A204.1 (cell line): ENCODE measurements at regions not wholly inside any gene's neighbourhood (a gene's known extent, or its start where the extent isn't known, plus 50 kb on each side); places are given as distances from the start of the nearest gene placed in this dataset.
A peak's percentile ranks its signal among the peaks of the same experiment; 100 is the strongest.
"Not testable (repeated sequence)": the region's sequence is repeated elsewhere in the genome, so short reads cannot be mapped to it uniquely, and the experiment has no call there.

Experiments used
- FAIRE-seq: peaks from 2 replicates; lab custom pipeline; 2012; peaks lifted over from hg19 to GRCh38; lab: Jason Lieb, UNC

GRCh38 chr5:138647794-138648410 is 72.7 kb upstream of the HSPA9 start:
- FAIRE-seq = no peak

DNA sequence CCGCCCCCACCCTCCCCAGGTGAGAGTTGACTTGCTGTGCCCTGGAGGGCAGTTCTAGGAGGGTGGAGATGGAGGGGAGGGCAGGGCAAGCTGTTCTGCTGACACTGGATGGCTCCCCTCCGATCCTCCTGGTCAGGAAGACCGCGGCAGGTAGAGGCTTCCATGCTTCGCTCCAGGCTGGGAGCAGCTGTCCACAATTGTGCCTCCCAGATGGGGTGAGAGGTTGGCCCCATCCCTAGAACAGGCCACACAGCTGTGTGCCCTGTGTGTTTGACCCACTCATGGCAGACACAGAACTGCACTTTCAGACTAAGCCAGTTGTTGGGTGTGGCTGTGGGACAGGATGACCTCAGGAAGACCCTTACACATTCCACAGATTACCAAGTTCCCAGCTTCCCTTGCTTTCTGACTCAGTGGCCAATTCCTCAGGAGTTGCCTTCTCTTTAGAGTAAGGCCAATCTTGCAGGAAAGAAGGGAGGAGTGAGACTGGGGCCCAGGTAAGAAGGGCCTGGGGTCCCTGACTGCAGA is 72.1 kb upstream of the HSPA9 start:
- no peak for FAIRE-seq

- FAIRE-seq = no peak
These were observed 71.5 kb upstream of the HSPA9 start for GRCh38 chr5:138646671-138647070.

DNA sequence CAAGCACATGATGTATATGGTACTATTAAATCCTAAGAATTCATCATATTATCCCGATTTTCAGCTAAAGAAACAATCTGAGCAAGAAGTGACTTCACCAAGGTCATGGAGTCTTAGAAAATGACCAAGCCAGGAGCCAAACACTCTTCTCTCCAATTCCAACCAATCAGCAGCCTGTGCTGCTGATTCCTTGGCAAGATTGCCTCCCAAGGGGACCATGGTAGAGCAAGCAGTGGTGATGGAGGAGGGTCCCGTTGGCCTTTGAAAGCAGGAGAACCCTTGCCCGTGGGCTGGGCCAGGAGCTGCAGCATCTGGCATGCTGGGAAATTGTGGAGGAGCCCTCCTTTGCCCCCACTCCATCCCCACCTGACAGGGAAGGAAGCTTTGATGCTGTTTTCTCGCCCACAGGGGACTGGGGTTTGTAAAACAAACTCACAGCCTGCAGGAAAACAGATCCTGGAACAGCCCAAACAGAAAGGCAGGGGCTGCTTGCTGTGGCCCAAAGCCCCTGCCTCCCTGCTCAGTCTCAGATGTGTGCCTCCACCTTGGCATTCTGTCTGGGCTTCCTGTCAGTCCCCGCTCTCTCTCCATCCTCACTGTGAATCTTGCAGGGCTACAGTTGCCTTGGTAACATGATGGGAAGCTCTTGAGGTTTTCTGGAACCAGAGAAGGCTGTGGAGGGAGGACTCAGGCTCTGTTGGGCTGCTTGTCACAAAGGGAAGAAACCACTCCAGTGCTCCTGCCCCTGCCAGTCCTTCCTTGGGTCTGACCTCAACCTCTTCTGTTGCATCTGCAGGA is 70.8 kb upstream of the HSPA9 start:
- FAIRE-seq = no peak

DNA sequence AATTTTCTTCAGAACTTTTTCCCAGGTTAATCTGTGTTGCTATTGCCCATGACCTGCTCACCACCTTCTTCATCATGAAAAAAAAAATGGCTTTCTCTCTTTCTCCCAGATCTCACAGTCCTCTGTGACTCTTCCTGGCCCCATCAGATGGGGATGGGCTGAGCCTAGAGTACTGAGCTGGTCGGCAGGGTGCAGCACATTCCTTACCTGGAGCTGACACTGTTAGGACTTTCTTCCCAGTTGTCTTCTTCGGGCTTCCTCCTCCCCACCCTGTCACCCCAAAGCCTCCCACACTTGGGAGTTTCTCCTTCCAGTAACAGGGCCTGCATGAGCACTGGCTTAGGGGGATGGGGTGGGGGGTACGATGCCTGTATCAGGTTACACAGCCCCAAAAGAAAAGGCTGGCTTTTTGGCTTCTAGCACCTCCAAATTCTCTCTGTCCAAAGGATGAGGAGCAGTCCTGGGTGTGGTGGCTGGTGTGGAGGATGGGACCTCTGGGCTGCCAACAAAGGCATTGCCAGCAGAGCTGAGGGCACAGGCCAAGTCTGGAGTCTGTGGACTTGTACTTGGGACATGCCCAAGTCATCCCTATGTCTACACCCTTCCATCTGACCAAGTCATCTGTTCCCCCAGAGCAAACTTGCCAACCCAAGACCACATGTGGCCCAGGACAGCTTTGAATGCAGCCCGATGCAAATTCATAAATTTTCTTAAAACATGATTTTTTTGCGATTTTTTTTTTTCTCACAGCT is 68.0 kb upstream of the HSPA9 start:
- no peak for FAIRE-seq

DNA sequence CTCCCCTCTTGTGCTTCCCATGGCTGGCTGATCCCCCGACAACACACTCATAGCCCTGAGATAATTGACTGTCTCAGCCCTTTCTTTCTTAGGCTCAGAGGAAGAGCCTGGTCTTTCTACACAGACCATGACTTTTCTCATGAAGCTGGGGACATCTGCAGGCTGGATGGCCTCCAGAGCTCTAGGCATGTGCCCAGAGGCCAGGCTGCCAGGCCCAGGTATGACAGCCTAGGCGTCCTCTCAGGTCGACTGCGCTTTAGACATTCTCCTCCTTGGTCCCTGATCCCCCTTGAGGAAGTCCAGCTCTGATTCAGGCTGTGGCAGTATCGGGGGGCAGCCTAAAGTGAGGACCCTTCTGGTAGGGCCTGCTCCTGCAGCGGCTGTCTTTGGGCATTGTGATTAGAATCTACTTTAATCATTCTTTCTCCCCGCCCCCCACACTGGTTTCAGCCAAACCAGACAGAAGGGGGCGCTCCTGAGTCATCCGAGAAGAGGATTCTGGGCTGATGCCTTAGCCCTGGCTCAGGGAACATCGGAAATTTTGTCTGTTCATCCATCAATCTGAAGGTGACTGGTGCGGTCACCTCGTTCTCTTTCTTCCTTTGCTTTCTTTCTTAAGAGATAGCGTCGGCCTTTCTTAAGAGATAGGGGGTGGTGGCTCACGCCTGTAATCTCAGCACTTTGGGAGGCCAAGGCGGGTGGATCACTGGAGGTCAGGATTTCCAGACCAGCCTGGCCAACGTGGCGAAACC is 66.5 kb upstream of the HSPA9 start:
- FAIRE-seq = peak; percentile 53

- no peak for FAIRE-seq
These were observed 65.5 kb upstream of the HSPA9 start for GRCh38 chr5:138640646-138641254.

- FAIRE-seq = no peak
These were observed 64.9 kb upstream of the HSPA9 start for GRCh38 chr5:138640138-138640537.

DNA sequence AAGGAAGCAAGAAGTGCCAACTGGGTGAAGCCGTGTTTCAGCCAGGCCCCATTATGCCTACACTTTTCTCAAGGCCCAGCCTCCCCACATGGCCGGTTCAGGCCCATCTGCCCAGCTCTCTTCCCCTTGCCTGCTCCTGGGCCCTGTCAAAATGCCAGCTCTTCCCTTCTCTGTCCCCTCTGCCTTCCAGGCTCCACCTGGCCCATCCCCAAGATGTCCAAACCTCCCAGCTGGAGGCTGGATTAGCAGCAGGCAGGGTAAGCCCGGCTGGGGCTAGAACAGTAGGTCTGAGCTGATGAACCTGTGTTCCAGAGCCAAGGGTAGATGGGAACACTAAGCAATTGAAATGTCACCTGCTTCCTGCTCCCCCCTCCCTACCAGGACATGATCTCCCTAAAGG is 64.1 kb upstream of the HSPA9 start:
- no peak for FAIRE-seq

DNA sequence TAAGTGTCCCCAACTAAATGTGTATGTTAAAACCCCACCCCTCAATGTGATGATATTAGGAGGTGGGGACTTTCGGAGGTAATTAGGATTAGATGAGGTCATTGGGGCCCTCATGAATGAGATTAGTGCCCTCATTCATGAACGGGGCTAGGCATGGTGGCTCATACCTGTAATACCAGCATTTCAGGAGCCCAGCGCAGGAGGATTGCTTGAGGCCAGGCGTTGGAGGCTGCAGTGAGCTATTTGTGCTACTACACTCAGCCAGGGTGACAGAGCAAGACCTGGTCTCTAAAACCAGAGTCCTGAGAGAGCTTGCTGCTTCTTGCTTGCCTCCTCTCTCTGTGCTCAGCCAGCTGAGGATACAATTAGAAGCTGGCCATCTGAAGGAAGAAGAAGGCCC is 62.1 kb upstream of the HSPA9 start:
- FAIRE-seq = no peak

GRCh38 chr5:138636398-138636944 is 61.3 kb upstream of the HSPA9 start:
- no peak for FAIRE-seq

- no peak for FAIRE-seq
These were observed 60.5 kb upstream of the HSPA9 start for GRCh38 chr5:138635708-138636107.

DNA sequence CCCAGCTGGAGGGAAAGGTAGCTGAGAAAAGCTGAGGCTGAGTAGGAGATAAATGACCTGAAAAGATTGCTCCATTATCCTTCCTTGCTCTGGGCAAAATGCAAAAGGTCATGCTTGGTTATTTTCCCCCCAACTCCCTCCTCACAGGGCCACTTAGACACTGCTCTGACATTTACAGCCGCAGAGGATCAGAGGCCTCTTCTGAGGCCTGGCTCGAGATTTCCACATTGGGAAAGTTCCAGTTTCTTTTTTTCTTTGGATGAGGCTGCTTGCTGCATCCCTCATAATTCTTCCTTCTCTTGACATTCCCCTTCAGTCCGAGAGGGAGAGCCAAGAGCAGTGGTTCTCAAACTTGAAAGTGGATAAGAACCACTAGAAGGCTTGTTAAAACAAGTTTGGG is 60.1 kb upstream of the HSPA9 start:
- no peak for FAIRE-seq

GRCh38 chr5:138634804-138635203 is 59.6 kb upstream of the HSPA9 start:
- FAIRE-seq = not testable (repeated sequence)

DNA sequence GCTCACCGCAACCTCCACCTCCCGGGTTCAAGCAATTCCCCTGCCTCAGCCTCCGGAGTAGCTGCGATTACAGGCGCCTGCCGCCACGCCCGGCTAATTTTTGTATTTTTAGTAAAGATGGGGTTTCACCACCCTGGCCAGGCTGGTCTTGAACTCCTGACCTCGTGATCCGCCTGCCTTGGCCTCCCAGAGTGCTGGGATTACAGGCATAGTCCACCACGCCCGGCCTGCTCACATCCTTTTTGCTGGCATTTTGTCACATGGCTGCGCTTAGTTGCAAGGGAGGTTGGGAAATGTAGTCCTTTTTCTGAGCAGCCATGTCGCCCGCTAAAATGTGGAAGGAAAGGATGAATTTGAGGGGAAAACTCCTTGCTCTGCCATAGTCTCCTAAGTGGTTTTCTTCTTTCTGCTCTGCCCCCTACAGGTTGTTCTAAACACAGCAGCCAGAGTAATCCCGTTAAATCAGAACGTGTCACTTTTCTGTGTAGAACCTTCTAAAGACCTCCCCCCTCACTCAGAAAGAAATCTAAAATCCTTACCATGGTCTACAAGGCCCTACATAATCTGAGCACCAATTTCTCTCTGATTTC is 57.8 kb upstream of the HSPA9 start:
- peak; percentile 93 for FAIRE-seq

DNA sequence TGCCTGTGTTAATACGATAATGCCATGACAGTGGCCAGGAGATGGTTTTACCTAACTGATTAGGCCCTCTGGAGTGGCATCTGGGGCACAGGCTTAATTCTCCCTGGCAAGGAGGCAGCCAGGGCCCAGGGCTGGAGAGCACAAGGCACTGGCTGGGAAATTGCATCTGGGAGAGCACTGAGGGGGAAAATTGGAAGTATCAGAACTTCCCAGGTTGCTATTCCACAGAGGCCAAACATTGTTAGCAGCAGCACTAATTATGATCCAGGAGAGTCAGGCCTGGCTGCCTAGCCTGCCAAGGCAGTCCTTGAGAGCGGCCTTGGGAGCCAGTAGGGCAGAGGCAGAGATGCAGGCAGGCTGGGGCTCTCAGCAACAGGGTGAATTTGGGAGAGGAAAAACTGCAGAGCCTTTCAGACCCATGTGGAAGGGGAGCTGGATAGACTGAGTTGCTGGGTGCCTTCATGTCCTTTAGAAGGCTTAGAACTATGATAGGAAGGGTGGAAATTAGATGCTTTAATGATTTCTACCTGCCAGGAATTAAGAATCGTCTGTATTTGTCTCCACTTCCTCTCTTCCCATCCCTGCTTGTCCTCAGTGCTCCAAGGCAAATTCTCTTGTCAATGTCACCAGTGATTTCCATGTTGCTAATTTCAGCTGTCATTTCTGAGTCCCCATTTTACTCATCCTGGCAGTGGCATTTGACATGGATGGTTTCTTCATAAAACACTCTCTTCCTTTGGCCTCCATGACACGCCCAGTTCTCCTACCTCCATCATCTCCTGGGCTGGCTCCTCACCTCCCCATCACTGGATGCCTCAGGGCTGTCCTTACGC is 56.1 kb upstream of the HSPA9 start:
- FAIRE-seq = no peak

GRCh38 chr5:138629392-138629791 is 54.2 kb upstream of the HSPA9 start:
- no peak for FAIRE-seq

- no peak for FAIRE-seq
These were observed 51.2 kb upstream of the HSPA9 start for GRCh38 chr5:138626333-138626944.

- FAIRE-seq = no peak
These were observed 49.9 kb upstream of the HSPA9 start for GRCh38 chr5:138625134-138625533.
